Head of caudate nucleus (tissue), 42 donors: ENCODE measurements at regions not wholly inside any gene's neighbourhood (a gene's known extent, or its start where the extent isn't known, plus 50 kb on each side); places are given as distances from the start of the nearest gene placed in this dataset.
A peak's percentile ranks its signal among the peaks of the same experiment; 100 is the strongest.
"Not testable (repeated sequence)": the region's sequence is repeated elsewhere in the genome, so short reads cannot be mapped to it uniquely, and the experiment has no call there.

Experiments
- DNase-seq, 42 donors: peaks; one replicate each; pipeline versions ENCODE4 v3.0.0 to v3.0.0-alpha.2; 2020 to 2021; ENCODE audit warnings: mixed read lengths in 7 of 42
- intact Hi-C: fragments of 100-400 bp; cut with DNase I; formaldehyde crosslinking; loops from one replicate; pipeline ENCODE4 v1.15.0; 2022

GRCh38 chr22:27252282-27253049 is 549.1 kb downstream of the MN1 start:
- DNase-seq = no peak
- intact Hi-C loops = no loop called here

GRCh38 chr22:27253108-27253902 is 548.3 kb downstream of the MN1 start:
- intact Hi-C loops = no loop called here
- no peak for DNase-seq

GRCh38 chr22:27254063-27254462 is 547.5 kb downstream of the MN1 start:
- intact Hi-C loops, DNase-seq: not testable (repeated sequence)

- intact Hi-C loops = no loop called here
Observed at GRCh38 chr22:27255580-27255979, 546.0 kb downstream of the MN1 start.

GRCh38 chr22:27257987-27258386 is 543.6 kb downstream of the MN1 start:
- DNase-seq = no peak
- intact Hi-C loops = no loop called here

More at GRCh38 chr22:27255580-27255979, 546.0 kb downstream of the MN1 start:
- no peak for DNase-seq

- no peak for DNase-seq
- intact Hi-C loops = no loop called here
Observed at GRCh38 chr22:27258616-27259172, 542.9 kb downstream of the MN1 start.

- no peak for DNase-seq
- intact Hi-C loops = no loop called here
Observed at GRCh38 chr22:27259433-27259832, 542.1 kb downstream of the MN1 start.

GRCh38 chr22:27260087-27260698 is 541.4 kb downstream of the MN1 start:
- DNase-seq = no peak
- intact Hi-C loops = no loop called here

GRCh38 chr22:27262361-27262760 is 539.2 kb downstream of the MN1 start:
- intact Hi-C loops = no loop called here
- no peak for DNase-seq

GRCh38 chr22:27264184-27264583 is 537.4 kb downstream of the MN1 start:
- no peak for DNase-seq
- intact Hi-C loops = no loop called here

GRCh38 chr22:27267145-27267544 is 534.4 kb downstream of the MN1 start:
- intact Hi-C loops = no loop called here
- no peak for DNase-seq

GRCh38 chr22:27269751-27270543 is 531.6 kb downstream of the MN1 start:
- intact Hi-C loops = no loop called here

GRCh38 chr22:27270818-27271510 is 530.6 kb downstream of the MN1 start:
- intact Hi-C loops = no loop called here
- DNase-seq = peak; percentile 37 to 94 (median 75)

More at GRCh38 chr22:27269751-27270543, 531.6 kb downstream of the MN1 start:
- peak in 2 of 42 donors; percentile 12 to 31 for DNase-seq

- intact Hi-C loops = no loop called here
- DNase-seq = peak in 19 of 42 donors; percentile 9 to 72 (median 41)
Observed at GRCh38 chr22:27273436-27273835, 528.1 kb downstream of the MN1 start.

GRCh38 chr22:27273853-27274252 is 527.7 kb downstream of the MN1 start:
- no peak for DNase-seq

GRCh38 chr22:27274770-27275449 is 526.6 kb downstream of the MN1 start:
- intact Hi-C loops = no loop called here
- no peak for DNase-seq

More at GRCh38 chr22:27273853-27274252, 527.7 kb downstream of the MN1 start:
- intact Hi-C loops = no loop called here

GRCh38 chr22:27278946-27279345 is 522.6 kb downstream of the MN1 start:
- intact Hi-C loops = no loop called here
- no peak for DNase-seq

GRCh38 chr22:27283240-27283639 is 518.3 kb downstream of the MN1 start:
- intact Hi-C loops = no loop called here
- no peak for DNase-seq
